ENCODE measurements at regions not wholly inside any gene's neighbourhood (a gene's known extent, or its start where the extent isn't known, plus 50 kb on each side); places are given as distances from the start of the nearest gene placed in this dataset.

DNA sequence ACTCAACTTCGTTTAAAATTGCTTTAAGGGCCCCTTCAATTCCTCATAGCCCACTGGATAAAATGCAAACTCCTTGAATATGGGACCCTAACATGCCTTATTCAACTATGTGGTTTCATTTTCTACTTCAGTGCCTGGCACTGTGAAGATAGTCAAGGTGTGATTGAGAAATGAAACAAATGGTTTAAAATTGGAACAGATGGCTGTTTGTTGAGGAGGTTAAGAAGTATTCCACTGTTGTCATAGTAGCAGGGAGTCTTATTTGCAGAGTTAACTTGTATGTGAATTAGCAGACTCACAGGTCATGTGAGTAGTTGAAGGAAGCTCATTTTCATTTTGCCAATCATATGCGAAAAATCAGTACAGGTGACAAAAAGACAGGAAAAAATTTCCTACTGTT, 593.3 kb downstream of the KCTD8 start:
- no peak overlapping the region for H3K27ac ChIP-seq (ENCODE audit: control insufficient read depth, insufficient read depth, low read length)
- dilution Hi-C loops (cut with MboI; ENCODE audit: extremely low pct_ligation_motif_present, low sequenced_read_pairs), result no loop called here
- FAIRE-seq, result no peak
- H3K4me3 ChIP-seq (ENCODE audit: control insufficient read depth in 2 of 3, extremely low read depth in 1 of 3, insufficient read depth in 2 of 3, low read depth in 1 of 3, low read length in 3 of 3), result no peak overlapping the region
- no peaks in the 10 kb centered on the region for H3K79me2 ChIP-seq (ENCODE audit: control insufficient read depth, insufficient read depth, low read length)
- DNase-seq (ENCODE audit: low read depth, low spot score), result no peak
- H2AFZ ChIP-seq (ENCODE audit: control insufficient read depth, low read length), result no peak overlapping the region
- no peaks in the 10 kb centered on the region for H3K4me1 ChIP-seq (ENCODE audit: control insufficient read depth, extremely low read depth, insufficient read depth, low read length)
- TF ChIP-seq EZH2 (IDR thresholded peaks at IDR 0.05; ENCODE audit: low read length), result no peak
- TF ChIP-seq, protein P1, sequence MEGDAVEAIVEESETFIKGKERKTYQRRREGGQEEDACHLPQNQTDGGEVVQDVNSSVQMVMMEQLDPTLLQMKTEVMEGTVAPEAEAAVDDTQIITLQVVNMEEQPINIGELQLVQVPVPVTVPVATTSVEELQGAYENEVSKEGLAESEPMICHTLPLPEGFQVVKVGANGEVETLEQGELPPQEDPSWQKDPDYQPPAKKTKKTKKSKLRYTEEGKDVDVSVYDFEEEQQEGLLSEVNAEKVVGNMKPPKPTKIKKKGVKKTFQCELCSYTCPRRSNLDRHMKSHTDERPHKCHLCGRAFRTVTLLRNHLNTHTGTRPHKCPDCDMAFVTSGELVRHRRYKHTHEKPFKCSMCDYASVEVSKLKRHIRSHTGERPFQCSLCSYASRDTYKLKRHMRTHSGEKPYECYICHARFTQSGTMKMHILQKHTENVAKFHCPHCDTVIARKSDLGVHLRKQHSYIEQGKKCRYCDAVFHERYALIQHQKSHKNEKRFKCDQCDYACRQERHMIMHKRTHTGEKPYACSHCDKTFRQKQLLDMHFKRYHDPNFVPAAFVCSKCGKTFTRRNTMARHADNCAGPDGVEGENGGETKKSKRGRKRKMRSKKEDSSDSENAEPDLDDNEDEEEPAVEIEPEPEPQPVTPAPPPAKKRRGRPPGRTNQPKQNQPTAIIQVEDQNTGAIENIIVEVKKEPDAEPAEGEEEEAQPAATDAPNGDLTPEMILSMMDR (optimal IDR thresholded peaks at IDR 0.05 in 1 of 3, IDR thresholded peaks at IDR 0.05 in 1 of 3, conservative IDR thresholded peaks at IDR 0.05 in 1 of 3; ENCODE audit: extremely low read depth in 1 of 3, insufficient read depth in 2 of 3, low read length in 3 of 3), result no peak
- H3K9me1 ChIP-seq (ENCODE audit: control insufficient read depth, extremely low read depth, insufficient read depth, low read length), result no peaks in the 10 kb centered on the region
- no peaks in the 10 kb centered on the region for H3K36me3 ChIP-seq (ENCODE audit: control insufficient read depth in 2 of 2, extremely low read depth in 1 of 2, insufficient read depth in 2 of 2, low read length in 2 of 2)
- no peaks in the 10 kb centered on the region for H4K20me1 ChIP-seq (ENCODE audit: control insufficient read depth, extremely low read depth, insufficient read depth, low read length)
- no peak overlapping the region for H3K9ac ChIP-seq (ENCODE audit: control insufficient read depth, extremely low read depth, insufficient read depth, low read length)
- H3K27me3 ChIP-seq (ENCODE audit: control insufficient read depth, extremely low read depth, insufficient read depth, low read length), result no peaks in the 10 kb centered on the region
- no peak overlapping the region for H3K4me2 ChIP-seq (ENCODE audit: control insufficient read depth, extremely low read depth, insufficient read depth, low read depth, low read length)
- H3K9me3 ChIP-seq (ENCODE audit: control insufficient read depth, low read depth, low read length), result no peaks in the 10 kb centered on the region

DNA sequence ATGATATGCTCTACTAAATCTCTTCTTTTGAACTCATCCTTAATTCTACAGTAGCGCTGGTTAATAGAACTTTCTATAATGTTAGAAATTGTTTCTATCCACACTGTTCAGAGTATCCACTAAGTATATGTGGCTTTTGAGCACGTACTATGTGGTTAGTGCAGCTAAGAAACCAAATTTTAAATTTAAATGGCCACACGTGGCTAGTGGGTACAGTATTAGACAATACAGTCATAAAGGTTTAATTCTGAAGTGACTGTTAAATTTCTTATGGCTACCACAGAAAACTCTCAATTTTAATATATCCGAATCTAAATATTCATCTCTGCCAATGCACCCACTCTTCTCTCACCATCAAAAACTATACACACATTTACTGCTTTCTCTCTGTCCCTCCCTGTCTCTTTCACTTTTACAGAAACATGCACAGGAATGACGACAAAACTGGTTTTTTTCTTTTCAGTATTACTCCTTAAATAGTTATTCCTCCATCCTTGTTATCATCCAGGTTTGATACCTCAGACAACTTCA, 583.9 kb downstream of the KCTD8 start:
- Histone ChIP-seq H3K79me2 (ENCODE audit: control insufficient read depth, insufficient read depth, low read length) (no peaks in the 10 kb centered on the region), H3K4me1 (ENCODE audit: control insufficient read depth, extremely low read depth, insufficient read depth, low read length) (no peaks in the 10 kb centered on the region), H3K27me3 (ENCODE audit: control insufficient read depth, extremely low read depth, insufficient read depth, low read length) (no peaks in the 10 kb centered on the region), H3K36me3 (ENCODE audit: control insufficient read depth in 2 of 2, extremely low read depth in 1 of 2, insufficient read depth in 2 of 2, low read length in 2 of 2) (no peaks in the 10 kb centered on the region), H3K9me3 (ENCODE audit: control insufficient read depth, low read depth, low read length) (no peaks in the 10 kb centered on the region), H3K9me1 (ENCODE audit: control insufficient read depth, extremely low read depth, insufficient read depth, low read length) (no peaks in the 10 kb centered on the region), H2AFZ (ENCODE audit: control insufficient read depth, low read length) (no peak overlapping the region), H3K4me2 (ENCODE audit: control insufficient read depth, extremely low read depth, insufficient read depth, low read depth, low read length) (no peak overlapping the region), H3K9ac (ENCODE audit: control insufficient read depth, extremely low read depth, insufficient read depth, low read length) (no peak overlapping the region), H3K27ac (ENCODE audit: control insufficient read depth, insufficient read depth, low read length) (no peak overlapping the region), H4K20me1 (ENCODE audit: control insufficient read depth, extremely low read depth, insufficient read depth, low read length) (no peaks in the 10 kb centered on the region), H3K4me3 (ENCODE audit: control insufficient read depth in 2 of 3, extremely low read depth in 1 of 3, insufficient read depth in 2 of 3, low read depth in 1 of 3, low read length in 3 of 3) (no peak overlapping the region)
- FAIRE-seq, result no peak
- DNase-seq (ENCODE audit: low read depth, low spot score), result no peak
- dilution Hi-C loops (cut with MboI; ENCODE audit: extremely low pct_ligation_motif_present, low sequenced_read_pairs), result no loop called here
- TF ChIP-seq EZH2 (IDR thresholded peaks at IDR 0.05; ENCODE audit: low read length), result no peak
- TF ChIP-seq, protein P1 (optimal IDR thresholded peaks at IDR 0.05 in 1 of 3, IDR thresholded peaks at IDR 0.05 in 1 of 3, conservative IDR thresholded peaks at IDR 0.05 in 1 of 3; ENCODE audit: extremely low read depth in 1 of 3, insufficient read depth in 2 of 3, low read length in 3 of 3), result no peak

Measured in keratinocyte (primary cell).